ENCODE measurements at regions not wholly inside any gene's neighbourhood (a gene's known extent, or its start where the extent isn't known, plus 50 kb on each side); places are given as distances from the start of the nearest gene placed in this dataset.
A peak's percentile ranks its signal among the peaks of the same experiment; 100 is the strongest.

GRCh38 chr4:4763822-4764557 is 95.5 kb upstream of the MSX1 start:
- DNase-seq (ENCODE audit: extremely low read depth, low read depth) = no peak
- no peak for TF ChIP-seq CTCF (IDR thresholded peaks at IDR 0.05; ENCODE audit: low read depth, low read length)

GRCh38 chr4:4762909-4763821 is 96.3 kb upstream of the MSX1 start:
- TF ChIP-seq CTCF (IDR thresholded peaks at IDR 0.05; ENCODE audit: low read depth, low read length) = no peak
- peak; percentile 80 for DNase-seq (ENCODE audit: extremely low read depth, low read depth)

- TF ChIP-seq CTCF (IDR thresholded peaks at IDR 0.05; ENCODE audit: low read depth, low read length) = no peak
- DNase-seq (ENCODE audit: extremely low read depth, low read depth) = no peak
Observed at GRCh38 chr4:4762300-4762699, 97.2 kb upstream of the MSX1 start.

GRCh38 chr4:4761128-4761982 is 98.1 kb upstream of the MSX1 start:
- peak; percentile 16; the same call in 1 of the 2 replicates for TF ChIP-seq CTCF (IDR thresholded peaks at IDR 0.05; ENCODE audit: low read depth, low read length)
- DNase-seq (ENCODE audit: extremely low read depth, low read depth) = no peak

- no peak for DNase-seq (ENCODE audit: extremely low read depth, low read depth)
- no peak for TF ChIP-seq CTCF (IDR thresholded peaks at IDR 0.05; ENCODE audit: low read depth, low read length)
Observed at GRCh38 chr4:4759883-4760282, 99.6 kb upstream of the MSX1 start.

GRCh38 chr4:4759232-4759631 is 100.2 kb upstream of the MSX1 start:
- DNase-seq (ENCODE audit: extremely low read depth, low read depth) = no peak

More at GRCh38 chr4:4759232-4759631, 100.2 kb upstream of the MSX1 start:
- TF ChIP-seq CTCF (IDR thresholded peaks at IDR 0.05; ENCODE audit: low read depth, low read length) = no peak
